ENCODE measurements at regions not wholly inside any gene's neighbourhood (a gene's known extent, or its start where the extent isn't known, plus 50 kb on each side); places are given as distances from the start of the nearest gene placed in this dataset.

DNA sequence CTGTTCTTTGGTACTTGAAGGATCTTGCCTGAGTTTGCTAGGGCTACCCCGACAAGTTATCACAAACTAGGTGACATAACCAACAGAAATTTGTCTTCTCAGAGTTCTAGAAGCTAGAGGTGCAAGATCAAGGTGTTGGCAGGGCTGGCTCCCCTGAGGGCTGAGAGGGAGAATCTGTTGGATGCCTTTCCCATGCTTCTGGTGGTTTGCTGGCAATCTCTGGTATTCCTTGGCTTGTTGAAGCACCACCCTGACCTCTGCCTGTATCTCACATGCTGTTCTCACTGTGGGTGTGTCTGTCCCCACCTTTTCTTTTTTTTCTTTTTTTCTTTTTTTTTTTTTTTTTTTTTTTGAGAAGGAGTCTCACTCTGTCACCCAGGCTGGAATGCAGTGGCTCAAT, 81.2 kb downstream of the VCPKMT start:
- DNase-seq = no peak
- intact Hi-C loops (cut with DNase I; ENCODE audit: low total_unique reads) = no loop called here
- H3K4me3 ChIP-seq = no peak overlapping the region

DNA sequence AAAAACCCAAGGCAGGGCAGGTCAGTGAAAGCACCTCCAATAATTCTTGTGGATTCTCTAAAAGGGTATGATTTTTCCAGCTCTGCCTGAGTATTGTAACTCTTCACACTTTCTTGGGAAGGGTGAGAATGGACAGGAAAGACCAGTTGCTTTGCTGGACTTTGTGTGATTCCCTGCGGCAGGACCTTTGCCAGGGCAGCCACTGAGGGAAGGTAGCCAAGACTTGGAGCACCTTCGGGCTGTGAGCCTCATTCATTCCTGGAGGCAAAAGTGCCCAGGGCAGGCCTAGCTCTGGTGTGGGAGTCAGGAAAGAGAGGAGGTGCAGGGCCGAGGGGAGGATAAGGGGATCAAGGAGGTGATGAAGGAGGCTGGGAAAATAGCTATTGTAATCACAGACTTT, 80.2 kb downstream of the VCPKMT start:
- intact Hi-C loops (cut with DNase I; ENCODE audit: low total_unique reads) = no loop called here
- TF ChIP-seq, protein P1, sequence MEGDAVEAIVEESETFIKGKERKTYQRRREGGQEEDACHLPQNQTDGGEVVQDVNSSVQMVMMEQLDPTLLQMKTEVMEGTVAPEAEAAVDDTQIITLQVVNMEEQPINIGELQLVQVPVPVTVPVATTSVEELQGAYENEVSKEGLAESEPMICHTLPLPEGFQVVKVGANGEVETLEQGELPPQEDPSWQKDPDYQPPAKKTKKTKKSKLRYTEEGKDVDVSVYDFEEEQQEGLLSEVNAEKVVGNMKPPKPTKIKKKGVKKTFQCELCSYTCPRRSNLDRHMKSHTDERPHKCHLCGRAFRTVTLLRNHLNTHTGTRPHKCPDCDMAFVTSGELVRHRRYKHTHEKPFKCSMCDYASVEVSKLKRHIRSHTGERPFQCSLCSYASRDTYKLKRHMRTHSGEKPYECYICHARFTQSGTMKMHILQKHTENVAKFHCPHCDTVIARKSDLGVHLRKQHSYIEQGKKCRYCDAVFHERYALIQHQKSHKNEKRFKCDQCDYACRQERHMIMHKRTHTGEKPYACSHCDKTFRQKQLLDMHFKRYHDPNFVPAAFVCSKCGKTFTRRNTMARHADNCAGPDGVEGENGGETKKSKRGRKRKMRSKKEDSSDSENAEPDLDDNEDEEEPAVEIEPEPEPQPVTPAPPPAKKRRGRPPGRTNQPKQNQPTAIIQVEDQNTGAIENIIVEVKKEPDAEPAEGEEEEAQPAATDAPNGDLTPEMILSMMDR (IDR thresholded peaks at IDR 0.05) = no peak
- no peaks in the 10 kb centered on the region for H3K9me3 ChIP-seq
- no peaks in the 10 kb centered on the region for H3K27me3 ChIP-seq
- no peak overlapping the region for H3K27ac ChIP-seq
- H3K4me1 ChIP-seq = peaks cover 0 to 24% (median 14%) of the 10 kb centered on the region in 4 donors
- no peak overlapping the region for H3K4me3 ChIP-seq
- H3K36me3 ChIP-seq = no peaks in the 10 kb centered on the region
- no peak for DNase-seq

More for the DNA sequence above, 81.2 kb downstream of the VCPKMT start:
- TF ChIP-seq, protein P1 (IDR thresholded peaks at IDR 0.05) = no peak
- Histone ChIP-seq H3K4me1 (peaks cover 0 to 24% (median 8%) of the 10 kb centered on the region in 4 donors), H3K36me3 (no peaks in the 10 kb centered on the region), H3K27me3 (no peaks in the 10 kb centered on the region), H3K9me3 (no peaks in the 10 kb centered on the region), H3K27ac (no peak overlapping the region)

DNA sequence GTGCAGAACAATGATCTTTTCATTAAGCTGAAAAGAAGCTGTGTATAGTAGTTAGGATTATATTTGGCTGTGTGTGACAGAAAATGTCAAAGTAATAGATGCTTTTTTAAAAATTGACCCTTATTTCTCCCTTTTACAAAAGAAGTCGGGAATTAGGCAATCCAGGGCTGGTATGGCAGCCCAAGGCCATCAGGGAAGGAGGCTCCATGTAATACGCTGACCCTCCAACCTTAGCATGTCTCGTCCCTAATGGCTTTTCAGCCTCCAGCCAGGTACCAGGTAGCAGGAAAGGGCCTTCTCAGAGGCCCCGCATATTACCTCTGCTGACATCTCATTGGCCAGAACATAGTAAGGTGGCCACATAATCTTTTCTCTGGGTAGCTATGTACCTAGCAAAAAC, 79.7 kb downstream of the VCPKMT start:
- no peak for DNase-seq
- TF ChIP-seq, protein P1 (IDR thresholded peaks at IDR 0.05) = no peak
- Histone ChIP-seq H3K36me3 (no peaks in the 10 kb centered on the region), H3K9me3 (no peaks in the 10 kb centered on the region), H3K27me3 (no peaks in the 10 kb centered on the region), H3K27ac (no peak overlapping the region), H3K4me3 (no peak overlapping the region), H3K4me1 (peaks cover 0 to 21% (median 14%) of the 10 kb centered on the region in 4 donors)
- intact Hi-C loops (cut with DNase I; ENCODE audit: low total_unique reads) = no loop called here

DNA sequence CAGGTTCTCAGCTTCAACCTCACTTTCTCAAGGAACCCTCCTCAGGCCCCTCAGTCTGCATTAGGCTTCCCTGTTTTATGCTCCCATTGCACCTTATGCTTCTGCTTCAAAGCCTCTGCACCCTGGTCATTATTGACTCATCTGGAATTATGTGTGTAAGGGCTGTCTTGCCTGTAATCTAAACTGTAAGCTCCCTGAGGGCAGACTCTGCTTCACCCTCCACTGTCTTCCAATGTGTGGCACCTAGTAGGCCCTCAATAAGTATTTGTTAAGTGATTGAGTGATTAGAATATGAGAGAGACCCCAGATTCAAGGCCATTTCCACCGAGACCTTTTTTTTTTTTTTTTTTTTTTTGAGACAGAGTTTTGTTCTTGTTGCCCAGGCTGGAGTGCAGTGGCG, 79.1 kb downstream of the VCPKMT start:
- intact Hi-C loops (cut with DNase I; ENCODE audit: low total_unique reads) = no loop called here
- TF ChIP-seq, protein P1 (IDR thresholded peaks at IDR 0.05) = no peak
- no peaks in the 10 kb centered on the region for H3K27me3 ChIP-seq
- no peaks in the 10 kb centered on the region for H3K36me3 ChIP-seq
- no peak overlapping the region for H3K4me3 ChIP-seq
- no peak for DNase-seq
- H3K4me1 ChIP-seq = peaks cover 0 to 15% (median 14%) of the 10 kb centered on the region in 4 donors
- no peaks in the 10 kb centered on the region for H3K9me3 ChIP-seq
- no peak overlapping the region for H3K27ac ChIP-seq

DNA sequence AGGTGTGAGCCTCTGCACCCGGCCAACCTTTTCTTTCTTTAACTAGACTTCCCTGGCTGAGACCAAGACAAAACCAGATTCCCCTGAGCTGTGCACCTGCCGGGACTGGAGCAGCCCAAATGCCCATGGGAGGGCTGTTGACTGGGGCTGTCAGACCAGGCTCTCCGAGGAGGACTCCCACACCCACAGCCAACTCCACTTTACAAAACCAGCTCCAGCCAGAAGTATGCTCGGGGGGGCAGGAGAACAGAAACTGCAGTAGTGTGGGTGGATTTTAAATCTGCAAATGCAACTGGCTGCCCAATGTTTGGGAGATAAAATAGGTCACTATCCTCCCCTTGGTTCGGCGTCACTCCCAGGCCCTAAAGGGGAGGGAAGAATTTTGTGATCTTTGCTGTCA, 78.5 kb downstream of the VCPKMT start:
- Histone ChIP-seq H3K4me3 (no peak overlapping the region), H3K4me1 (peaks cover 0 to 14% (median 13%) of the 10 kb centered on the region in 4 donors), H3K27me3 (no peaks in the 10 kb centered on the region), H3K36me3 (no peaks in the 10 kb centered on the region), H3K9me3 (no peaks in the 10 kb centered on the region), H3K27ac (peak overlapping the region; percentile 32 to 35)
- intact Hi-C loops (cut with DNase I; ENCODE audit: low total_unique reads) = no loop called here
- TF ChIP-seq, protein P1 (IDR thresholded peaks at IDR 0.05) = no peak
- DNase-seq = no peak

Measured in tibial artery (tissue), 4 donors.